WTC11 (cell line): ENCODE measurements at regions not wholly inside any gene's neighbourhood (a gene's known extent, or its start where the extent isn't known, plus 50 kb on each side); places are given as distances from the start of the nearest gene placed in this dataset.

Source experiments
- ATAC-seq: fragments of 200-7000 bp; cut with Tn5 transposase; 2 replicates; pipeline ENCODE4 v1.10.0; 2021; ENCODE audit warnings: mild to moderate bottlenecking, moderate library complexity
- CTCF ChIA-PET: fragments of 300-600 bp; sonication (Branson Sonifier 250); formaldehyde crosslinking; loops from one replicate; lab custom pipeline; 2021; ENCODE audit warnings: antibody characterized with exemption; lab: Charles Lee
- POLR2A ChIA-PET: fragments of 350-600 bp; sonication (Branson Sonifier 250); formaldehyde crosslinking; loops from one replicate; lab custom pipeline; 2021; ENCODE audit warnings: antibody characterized with exemption; lab: Charles Lee
- DNase-seq: peaks from one replicate; pipeline ENCODE4 v3.0.0; 2021; ENCODE audit warnings: low spot score
- H3K27ac Mint-ChIP-seq: 2 replicates; pipeline ENCODE4 v1.8.0; 2021; ENCODE audit warnings: mixed read lengths
- H3K27me3 Mint-ChIP-seq: 2 replicates; pipeline ENCODE4 v1.8.0; 2021; ENCODE audit warnings: low read depth, mild to moderate bottlenecking, moderate library complexity, mixed read lengths
- H3K36me3 Mint-ChIP-seq: 2 replicates; pipeline ENCODE4 v1.8.0; 2021; ENCODE audit warnings: mixed read lengths
- H3K4me1 Mint-ChIP-seq: 2 replicates; pipeline ENCODE4 v1.8.0; 2022; ENCODE audit warnings: mixed read lengths
- H3K4me3 Mint-ChIP-seq: 2 replicates; pipeline ENCODE4 v1.8.0; 2021; ENCODE audit warnings: mild to moderate bottlenecking, moderate library complexity, mixed read lengths
- H3K9me3 Mint-ChIP-seq: 2 replicates; pipeline ENCODE4 v1.8.0; 2021; ENCODE audit warnings: mixed read lengths
- CTCF ChIP-seq: fragments of 200-600 bp; IDR thresholded peaks from 2 replicates; pipeline ENCODE4 v1.8.0; 2022; ENCODE audit warnings: antibody characterized with exemption
- ERG ChIP-seq: fragments of 250-450 bp; sonication (Bioruptor Pico); IDR thresholded peaks from 2 replicates; pipeline ENCODE4 v1.8.0; 2021; ENCODE audit warnings: mild to moderate bottlenecking
- FOXP4 ChIP-seq: sonication (generic); formaldehyde crosslinking; IDR thresholded peaks from 2 replicates; pipeline ENCODE4 v1.8.0; 2022; ENCODE audit warnings: mild to moderate bottlenecking, missing genetic modification reagents
- GABPB1 ChIP-seq: sonication (generic); formaldehyde crosslinking; IDR thresholded peaks from 2 replicates; pipeline ENCODE4 v1.8.1; 2023; ENCODE audit warnings: mild to moderate bottlenecking, missing genetic modification reagents
- GTF2I ChIP-seq: fragments of 250-450 bp; sonication (Bioruptor Pico); conservative IDR thresholded peaks from 2 replicates; pipeline ENCODE4 v1.4.0; 2021; ENCODE audit warnings: mild to moderate bottlenecking
- JAZF1 ChIP-seq: fragments of 250-450 bp; sonication (Bioruptor Pico); IDR thresholded peaks from 2 replicates; pipeline ENCODE4 v1.9.0; 2021; ENCODE audit warnings: moderate library complexity, mild to moderate bottlenecking, inconsistent platforms
- MYBL2 ChIP-seq: sonication (generic); formaldehyde crosslinking; IDR thresholded peaks from 2 replicates; pipeline ENCODE4 v1.8.1; 2023; ENCODE audit warnings: mild to moderate bottlenecking, moderate library complexity, missing genetic modification reagents
- NFATC4 ChIP-seq: fragments of 250-450 bp; sonication (Bioruptor Pico); IDR thresholded peaks from 2 replicates; pipeline ENCODE4 v1.9.0; 2021; ENCODE audit warnings: mild to moderate bottlenecking
- PRDM15 ChIP-seq: sonication (generic); formaldehyde crosslinking; IDR thresholded peaks from 2 replicates; pipeline ENCODE4 v1.8.0; 2022; ENCODE audit warnings: missing genetic modification reagents
- TCF7 ChIP-seq: sonication (generic); formaldehyde crosslinking; IDR thresholded peaks from 2 replicates; pipeline ENCODE4 v1.8.0; 2022; ENCODE audit warnings: mild to moderate bottlenecking, low read depth, missing genetic modification reagents, moderate library complexity
- USF2 ChIP-seq: sonication (generic); formaldehyde crosslinking; IDR thresholded peaks from 2 replicates; pipeline ENCODE4 v1.8.1; 2023; ENCODE audit warnings: mild to moderate bottlenecking, missing genetic modification reagents, moderate library complexity
- ZBTB43 ChIP-seq: sonication (generic); formaldehyde crosslinking; IDR thresholded peaks from 2 replicates; pipeline ENCODE4 v1.8.1; 2023; ENCODE audit warnings: mild to moderate bottlenecking, missing genetic modification reagents
- ZMAT4 ChIP-seq: fragments of 250-450 bp; sonication (Bioruptor Pico); IDR thresholded peaks from 2 replicates; pipeline ENCODE4 v1.9.0; 2021; ENCODE audit warnings: mild to moderate bottlenecking
- ZNF138 ChIP-seq: sonication (generic); formaldehyde crosslinking; conservative IDR thresholded peaks from 2 replicates; pipeline ENCODE4 v1.8.1; 2022; ENCODE audit warnings: mild to moderate bottlenecking, moderate library complexity, missing genetic modification reagents
- ZNF219 ChIP-seq: sonication (generic); formaldehyde crosslinking; IDR thresholded peaks from 2 replicates; pipeline ENCODE4 v1.8.0; 2023; ENCODE audit warnings: missing genetic modification reagents, mild to moderate bottlenecking, borderline replicate concordance
- ZNF317 ChIP-seq: sonication (generic); formaldehyde crosslinking; IDR thresholded peaks from 2 replicates; pipeline ENCODE4 v1.8.1; 2023; ENCODE audit warnings: low read depth, mild to moderate bottlenecking, moderate library complexity, missing genetic modification reagents, borderline replicate concordance
- ZNF396 ChIP-seq: fragments of 250-450 bp; sonication (Bioruptor Pico); IDR thresholded peaks from 2 replicates; pipeline ENCODE4 v1.8.0; 2021; ENCODE audit warnings: mild to moderate bottlenecking, moderate library complexity, borderline replicate concordance
- ZNF512 ChIP-seq: sonication (generic); formaldehyde crosslinking; IDR thresholded peaks from 2 replicates; pipeline ENCODE4 v1.8.1; 2022; ENCODE audit warnings: missing genetic modification reagents, borderline replicate concordance

GRCh38 chr11:111443032-111443431 lies 64.0 kb upstream of the POU2AF1 start:
- Mint-ChIP-seq H3K4me1 (peaks cover 17% of the 10 kb centered on the region), H3K9me3 (no peaks in the 10 kb centered on the region), H3K27ac (no peak overlapping the region), H3K36me3 (no peaks in the 10 kb centered on the region), H3K27me3 (no peaks in the 10 kb centered on the region; the same call in 1 of the 2 replicates), H3K4me3 (no peak overlapping the region)
- POLR2A ChIA-PET, result no interaction called here
- DNase-seq, result no peak
- TF ChIP-seq FOXP4 (CRISPR knock-in tag) (no peak), ZNF219 (no peak), ZMAT4 (CRISPR knock-in tag) (no peak), ZNF396 (CRISPR knock-in tag) (no peak), ERG (CRISPR knock-in tag) (no peak), GABPB1 (no peak)
- no peak for ATAC-seq
- CTCF ChIA-PET, result interaction anchor here (1.0 kb wide), 1 partner anchor 20 kb away, joined by 3 read pairs; no protein-coding TSS in a partner anchor

GRCh38 chr11:111441443-111441842 lies 62.4 kb upstream of the POU2AF1 start:
- ATAC-seq (no peak), DNase-seq (no peak)
- H3K4me3 Mint-ChIP-seq, result no peak overlapping the region
- CTCF ChIA-PET, result interaction anchor here (0.6 to 2.0 kb wide), 3 partner anchors 12 to 182 kb away, joined by 3 to 8 read pairs (median 6); no protein-coding TSS in a partner anchor
- TF ChIP-seq USF2 (CRISPR knock-in tag) (no peak), TCF7 (CRISPR knock-in tag) (no peak), PRDM15 (CRISPR knock-in tag) (no peak), MYBL2 (no peak), ZNF317 (no peak), JAZF1 (CRISPR knock-in tag) (no peak), ZNF512 (CRISPR knock-in tag) (no peak), NFATC4 (no peak), CTCF (no peak), ZNF138 (CRISPR knock-in tag) (no peak), GTF2I (CRISPR knock-in tag) (no peak), ZBTB43 (CRISPR knock-in tag) (no peak)
- peaks cover 19% of the 10 kb centered on the region for H3K4me1 Mint-ChIP-seq
- no peaks in the 10 kb centered on the region; the same call in 1 of the 2 replicates for H3K27me3 Mint-ChIP-seq
- no peak overlapping the region for H3K27ac Mint-ChIP-seq
- H3K9me3 Mint-ChIP-seq, result no peaks in the 10 kb centered on the region
- no peaks in the 10 kb centered on the region for H3K36me3 Mint-ChIP-seq
- POLR2A ChIA-PET, result no interaction called here
